ENCODE measurements at regions not wholly inside any gene's neighbourhood (a gene's known extent, or its start where the extent isn't known, plus 50 kb on each side); places are given as distances from the start of the nearest gene placed in this dataset.

GRCh38 chr2:184169366-184169765 lies 429.0 kb upstream of the ZNF804A start:
- no peak overlapping the region for H3K4me3 ChIP-seq (replicated peaks in 1 of 3)
- no peak for DNase-seq
- TF ChIP-seq POLR2A (IDR thresholded peaks at IDR 0.05) (no peak), CTCF (IDR thresholded peaks at IDR 0.05) (no peak)

DNA sequence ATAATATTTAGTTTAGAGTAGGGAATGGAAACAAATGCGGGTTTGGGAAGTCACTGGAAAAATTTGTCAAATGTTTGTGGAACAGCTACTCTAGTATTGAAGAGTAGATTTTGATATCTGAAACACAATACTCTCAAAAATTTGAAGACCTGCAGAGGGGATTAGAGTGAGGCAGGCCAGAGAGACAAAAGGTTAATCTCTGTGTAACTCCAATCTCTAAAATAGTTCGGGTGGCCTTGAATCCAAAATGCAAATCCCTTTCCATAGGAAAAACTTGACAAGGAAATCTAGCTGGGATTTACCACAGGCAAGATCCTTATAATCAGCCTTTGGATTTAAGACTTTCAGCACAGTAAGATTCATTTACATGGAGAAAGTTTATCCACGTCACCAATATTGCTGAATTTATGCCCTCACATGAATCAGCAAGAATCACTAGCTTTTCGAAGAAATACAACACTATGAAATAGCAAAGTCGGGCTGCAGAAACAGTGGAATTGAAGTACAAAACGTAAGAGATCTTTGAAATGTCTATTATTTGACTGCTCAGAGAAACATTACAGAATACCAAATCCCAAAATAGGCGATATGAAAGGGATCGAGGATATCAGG lies 423.7 kb upstream of the ZNF804A start:
- Histone ChIP-seq H3K9me3 (no peaks in the 10 kb centered on the region), H3K27me3 (no peaks in the 10 kb centered on the region), H3K4me1 (no peaks in the 10 kb centered on the region), H3K27ac (no peak overlapping the region), H3K36me3 (no peaks in the 10 kb centered on the region), H3K4me3 (replicated peaks in 1 of 3) (no peak overlapping the region)
- intact Hi-C loops (cut with DNase I) = no loop called here
- WGBS, 2 donors = 84 to 88% methylated on average over 8 of the region's 8 CpGs
- TF ChIP-seq POLR2A (IDR thresholded peaks at IDR 0.05) (no peak), CTCF (IDR thresholded peaks at IDR 0.05) (no peak)
- no peak for DNase-seq

More at GRCh38 chr2:184169366-184169765, 429.0 kb upstream of the ZNF804A start:
- Histone ChIP-seq H3K27ac (no peak overlapping the region), H3K9me3 (no peaks in the 10 kb centered on the region), H3K4me1 (no peaks in the 10 kb centered on the region), H3K27me3 (no peaks in the 10 kb centered on the region), H3K36me3 (no peaks in the 10 kb centered on the region)
- 87 to 96% methylated on average over 4 of the region's 4 CpGs for WGBS, 2 donors
- intact Hi-C loops (cut with DNase I) = no loop called here

GRCh38 chr2:184178229-184178628 lies 420.1 kb upstream of the ZNF804A start:
- DNase-seq = no peak
- intact Hi-C loops (cut with DNase I) = no loop called here
- H3K27ac ChIP-seq = no peak overlapping the region
- H3K4me3 ChIP-seq (replicated peaks in 1 of 3) = no peak overlapping the region
- H3K4me1 ChIP-seq = no peaks in the 10 kb centered on the region
- H3K9me3 ChIP-seq = no peaks in the 10 kb centered on the region
- TF ChIP-seq POLR2A (IDR thresholded peaks at IDR 0.05) (no peak), CTCF (IDR thresholded peaks at IDR 0.05) (no peak)
- WGBS, 2 donors = 61 to 80% methylated on average over 3 of the region's 3 CpGs
- no peaks in the 10 kb centered on the region for H3K27me3 ChIP-seq
- H3K36me3 ChIP-seq = no peaks in the 10 kb centered on the region

GRCh38 chr2:184186436-184186835 lies 411.9 kb upstream of the ZNF804A start:
- H3K9me3 ChIP-seq = no peaks in the 10 kb centered on the region
- intact Hi-C loops (cut with DNase I) = no loop called here

More at GRCh38 chr2:184186436-184186835, 411.9 kb upstream of the ZNF804A start:
- H3K36me3 ChIP-seq = no peaks in the 10 kb centered on the region
- no peaks in the 10 kb centered on the region for H3K4me1 ChIP-seq
- 77 to 90% methylated on average over 4 of the region's 4 CpGs for WGBS, 2 donors
- no peak for DNase-seq
- H3K4me3 ChIP-seq (replicated peaks in 1 of 3) = no peak overlapping the region
- no peak overlapping the region for H3K27ac ChIP-seq
- H3K27me3 ChIP-seq = no peaks in the 10 kb centered on the region
- TF ChIP-seq CTCF (IDR thresholded peaks at IDR 0.05) (no peak), POLR2A (IDR thresholded peaks at IDR 0.05) (no peak)

Measured in thyroid gland (tissue), 4 donors.